Left lung (tissue), 4 donors: ENCODE measurements at regions not wholly inside any gene's neighbourhood (a gene's known extent, or its start where the extent isn't known, plus 50 kb on each side); places are given as distances from the start of the nearest gene placed in this dataset.
A peak's percentile ranks its signal among the peaks of the same experiment; 100 is the strongest.

Source experiments
- ATAC-seq: fragments of 200-7000 bp; cut with Tn5 transposase; one replicate; pipeline ENCODE4 v1.9.1; 2020; ENCODE audit warnings: moderate library complexity
- DNase-seq, 4 donors: peaks; one replicate each; pipeline ENCODE4 v3.0.0-alpha.2; 2013 to 2020
- H3K27ac ChIP-seq, 2 donors: fragments of 200-600 bp; sonication (generic) in 1 of 2; one replicate each; pipeline versions ENCODE4 v1.5.0 to v1.8.0; 2020 to 2021
- H3K27me3 ChIP-seq, 2 donors: fragments of 200-600 bp; sonication (generic) in 1 of 2; one replicate each; pipeline versions ENCODE4 v1.5.0 to v1.8.0; 2020 to 2021
- H3K36me3 ChIP-seq, 2 donors: fragments of 200-600 bp; sonication (generic) in 1 of 2; one replicate each; pipeline versions ENCODE4 v1.5.0 to v1.8.0; 2020 to 2021
- H3K4me1 ChIP-seq, 2 donors: fragments of 200-600 bp; one replicate each; pipeline ENCODE4 v1.8.0; 2021
- H3K4me3 ChIP-seq, 2 donors: fragments of 200-600 bp; sonication (generic) in 1 of 2; one replicate each; pipeline versions ENCODE4 v1.5.0 to v1.8.0; 2020 to 2021; ENCODE audit warnings: mild to moderate bottlenecking in 1 of 2
- H3K9me3 ChIP-seq, 2 donors: fragments of 200-600 bp; sonication (generic) in 1 of 2; one replicate each; pipeline versions ENCODE4 v1.5.0 to v1.8.0; 2020 to 2021
- intact Hi-C, 2 donors: fragments of 100-400 bp; cut with DNase I; formaldehyde crosslinking; loops; one replicate each; pipeline versions ENCODE4 v1.11.2 to v1.14.2; 2022
- TF ChIP-seq, protein P1 (sequence below), 2 donors: fragments of 200-600 bp; sonication (generic) in 1 of 2; IDR thresholded peaks; one replicate each; pipeline versions ENCODE4 v1.5.0 to v1.8.0; 2021; ENCODE audit warnings: antibody characterized with exemption in 2 of 2
- donor health status: DM: no; HTN: yes; CAD: no.
- donor health status: DM: no; HTN: no; CAD: no.

DNA sequence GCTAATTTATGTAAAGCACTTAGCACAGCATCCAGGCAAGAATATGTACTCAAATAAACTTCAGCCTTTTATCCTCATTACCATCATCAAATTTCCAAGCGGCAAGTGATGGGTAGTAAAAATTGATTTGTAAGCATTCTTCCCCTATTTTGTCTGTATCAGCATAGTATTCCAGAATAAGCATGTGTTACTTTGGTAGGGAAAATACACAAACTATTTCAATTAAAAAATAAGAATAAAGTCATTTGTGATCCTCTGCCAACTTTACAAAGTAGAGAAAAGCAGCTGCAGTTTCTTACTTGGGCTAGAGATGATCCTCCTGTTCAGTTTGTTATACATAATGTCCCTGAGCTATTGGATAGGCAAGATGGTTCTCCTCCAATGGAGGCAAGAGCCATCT is 493.2 kb downstream of the ZEB2 start:
- no peak overlapping the region for H3K27ac ChIP-seq
- H3K9me3 ChIP-seq = peaks cover 0 to 13% of the 10 kb centered on the region in 2 donors
- peak in 2 of 4 donors; percentile 18 to 39 for DNase-seq
- H3K4me3 ChIP-seq = no peak overlapping the region
- H3K36me3 ChIP-seq = no peaks in the 10 kb centered on the region
- TF ChIP-seq, protein P1, sequence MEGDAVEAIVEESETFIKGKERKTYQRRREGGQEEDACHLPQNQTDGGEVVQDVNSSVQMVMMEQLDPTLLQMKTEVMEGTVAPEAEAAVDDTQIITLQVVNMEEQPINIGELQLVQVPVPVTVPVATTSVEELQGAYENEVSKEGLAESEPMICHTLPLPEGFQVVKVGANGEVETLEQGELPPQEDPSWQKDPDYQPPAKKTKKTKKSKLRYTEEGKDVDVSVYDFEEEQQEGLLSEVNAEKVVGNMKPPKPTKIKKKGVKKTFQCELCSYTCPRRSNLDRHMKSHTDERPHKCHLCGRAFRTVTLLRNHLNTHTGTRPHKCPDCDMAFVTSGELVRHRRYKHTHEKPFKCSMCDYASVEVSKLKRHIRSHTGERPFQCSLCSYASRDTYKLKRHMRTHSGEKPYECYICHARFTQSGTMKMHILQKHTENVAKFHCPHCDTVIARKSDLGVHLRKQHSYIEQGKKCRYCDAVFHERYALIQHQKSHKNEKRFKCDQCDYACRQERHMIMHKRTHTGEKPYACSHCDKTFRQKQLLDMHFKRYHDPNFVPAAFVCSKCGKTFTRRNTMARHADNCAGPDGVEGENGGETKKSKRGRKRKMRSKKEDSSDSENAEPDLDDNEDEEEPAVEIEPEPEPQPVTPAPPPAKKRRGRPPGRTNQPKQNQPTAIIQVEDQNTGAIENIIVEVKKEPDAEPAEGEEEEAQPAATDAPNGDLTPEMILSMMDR (IDR thresholded peaks at IDR 0.05) = no peak
- intact Hi-C loops = no loop called here
- no peaks in the 10 kb centered on the region for H3K4me1 ChIP-seq
- H3K27me3 ChIP-seq = no peaks in the 10 kb centered on the region
- no peak for ATAC-seq

DNA sequence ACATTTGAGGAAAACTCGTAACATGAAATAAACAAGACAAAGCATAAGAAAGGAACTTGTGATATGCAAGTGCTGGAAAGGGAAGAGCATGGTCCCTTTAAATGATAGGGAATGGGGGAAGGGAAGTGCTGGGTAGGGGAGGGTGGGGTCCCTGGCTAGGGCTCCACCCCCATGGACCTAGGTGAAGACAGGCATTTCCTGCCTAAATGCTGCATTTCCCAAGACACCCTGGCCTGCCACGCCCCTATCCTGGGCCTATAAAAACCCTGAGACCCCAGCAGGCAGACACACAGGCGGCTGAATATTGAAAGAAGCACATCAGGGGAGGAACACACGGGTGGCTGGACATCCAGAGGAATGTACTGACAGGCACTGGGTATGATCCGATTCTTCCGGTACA is 499.9 kb downstream of the ZEB2 start:
- Histone ChIP-seq H3K4me1 (no peaks in the 10 kb centered on the region), H3K36me3 (no peaks in the 10 kb centered on the region), H3K27ac (no peak overlapping the region), H3K4me3 (no peak overlapping the region), H3K9me3 (peaks cover 0 to 20% of the 10 kb centered on the region in 2 donors), H3K27me3 (no peaks in the 10 kb centered on the region)
- DNase-seq = no peak
- TF ChIP-seq, protein P1 (IDR thresholded peaks at IDR 0.05) = no peak
- intact Hi-C loops = no loop called here
- no peak for ATAC-seq

DNA sequence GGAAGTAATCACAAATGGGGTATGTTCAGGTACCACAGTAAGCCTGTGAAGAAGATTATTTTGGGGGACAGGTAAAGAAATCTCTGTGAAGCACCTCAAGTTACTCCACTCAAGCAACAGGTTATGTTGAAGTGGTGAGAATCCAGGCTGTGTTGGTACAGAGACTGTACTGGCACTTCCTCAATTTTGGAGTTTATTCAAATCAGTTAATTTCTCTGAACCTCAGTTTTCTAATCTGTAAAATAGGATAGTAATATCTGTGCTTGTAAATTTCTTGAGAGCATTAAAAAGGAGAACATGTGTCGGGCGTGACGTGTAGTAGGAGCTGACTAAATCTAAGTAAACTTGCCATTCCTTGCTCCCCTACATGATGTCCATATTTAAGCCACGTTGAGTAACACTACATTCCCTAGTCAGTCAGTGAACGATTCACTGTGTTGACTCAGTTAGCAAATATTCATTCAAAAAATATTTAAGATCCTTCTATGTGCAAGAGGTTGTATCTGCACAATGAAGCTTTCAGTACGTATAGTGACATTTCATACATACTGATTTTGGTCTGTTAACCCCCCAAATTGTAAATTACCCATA is 504.2 kb downstream of the ZEB2 start:
- Histone ChIP-seq H3K9me3 (no peaks in the 10 kb centered on the region), H3K27me3 (no peaks in the 10 kb centered on the region), H3K27ac (no peak overlapping the region), H3K4me3 (no peak overlapping the region), H3K4me1 (no peaks in the 10 kb centered on the region), H3K36me3 (no peaks in the 10 kb centered on the region)
- DNase-seq (no peak), ATAC-seq (no peak)
- TF ChIP-seq, protein P1 (IDR thresholded peaks at IDR 0.05) = no peak
- intact Hi-C loops = no loop called here

DNA sequence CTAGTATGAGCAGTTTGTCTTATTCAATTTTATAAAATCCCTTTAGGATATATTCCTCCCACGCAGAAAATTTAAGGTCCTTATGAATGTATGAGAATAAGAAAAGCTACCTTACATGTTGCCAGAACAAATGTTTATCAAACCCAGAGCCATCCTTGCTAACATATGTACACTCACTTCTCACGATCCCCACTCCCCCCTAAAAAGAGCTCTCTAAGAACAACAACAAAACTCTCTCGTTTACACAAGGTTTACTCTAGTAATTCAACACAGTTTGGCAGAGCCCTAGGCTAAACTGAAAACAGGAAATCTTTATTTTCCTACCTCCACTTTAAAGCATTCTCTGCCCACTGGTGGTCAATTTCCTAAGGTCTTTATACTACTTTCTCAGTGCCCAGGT is 504.9 kb downstream of the ZEB2 start:
- TF ChIP-seq, protein P1 (IDR thresholded peaks at IDR 0.05) = no peak
- DNase-seq (no peak), ATAC-seq (no peak)
- Histone ChIP-seq H3K27me3 (no peaks in the 10 kb centered on the region), H3K36me3 (no peaks in the 10 kb centered on the region), H3K4me1 (no peaks in the 10 kb centered on the region), H3K9me3 (no peaks in the 10 kb centered on the region), H3K27ac (no peak overlapping the region), H3K4me3 (no peak overlapping the region)
- intact Hi-C loops = no loop called here

DNA sequence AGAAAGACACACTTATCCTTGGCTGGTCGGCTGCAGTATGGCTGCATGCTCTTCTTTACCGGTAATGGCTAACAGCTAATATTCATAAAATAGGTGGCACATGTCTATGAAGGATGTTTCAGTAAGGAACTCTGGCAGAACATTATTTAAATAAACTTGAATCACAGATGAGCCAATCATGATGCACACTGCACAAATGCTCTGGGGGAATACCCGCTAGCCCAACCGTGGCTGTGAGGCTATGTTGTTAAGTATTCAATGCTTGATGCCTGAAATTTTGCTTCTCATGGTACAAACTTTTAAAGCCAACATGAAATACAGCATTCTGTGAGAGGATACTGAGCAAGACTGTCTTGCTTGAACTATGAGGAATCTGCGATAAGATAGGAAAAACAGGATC is 505.8 kb downstream of the ZEB2 start:
- Histone ChIP-seq H3K4me1 (no peaks in the 10 kb centered on the region), H3K4me3 (no peak overlapping the region), H3K27ac (no peak overlapping the region), H3K9me3 (no peaks in the 10 kb centered on the region), H3K36me3 (no peaks in the 10 kb centered on the region), H3K27me3 (no peaks in the 10 kb centered on the region)
- no peak for DNase-seq
- TF ChIP-seq, protein P1 (IDR thresholded peaks at IDR 0.05) = no peak
- intact Hi-C loops = no loop called here
- no peak for ATAC-seq
